ENCODE measurements at regions not wholly inside any gene's neighbourhood (a gene's known extent, or its start where the extent isn't known, plus 50 kb on each side); places are given as distances from the start of the nearest gene placed in this dataset.

- TF ChIP-seq, protein P1, sequence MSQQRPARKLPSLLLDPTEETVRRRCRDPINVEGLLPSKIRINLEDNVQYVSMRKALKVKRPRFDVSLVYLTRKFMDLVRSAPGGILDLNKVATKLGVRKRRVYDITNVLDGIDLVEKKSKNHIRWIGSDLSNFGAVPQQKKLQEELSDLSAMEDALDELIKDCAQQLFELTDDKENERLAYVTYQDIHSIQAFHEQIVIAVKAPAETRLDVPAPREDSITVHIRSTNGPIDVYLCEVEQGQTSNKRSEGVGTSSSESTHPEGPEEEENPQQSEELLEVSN (IDR thresholded peaks at IDR 0.05): no peak
- TF ChIP-seq SP4 (IDR thresholded peaks at IDR 0.05; ENCODE audit: low read length) (no peak), SIRT6 (IDR thresholded peaks at IDR 0.05; ENCODE audit: low read length) (no peak), SIX5 (IDR thresholded peaks at IDR 0.05; ENCODE audit: low read depth, low read length) (no peak), ATF3 (IDR thresholded peaks at IDR 0.05; ENCODE audit: insufficient read depth, low read depth, low read length) (no peak), BRCA1 (IDR thresholded peaks at IDR 0.05; ENCODE audit: low read depth, low read length) (no peak), CEBPB (IDR thresholded peaks at IDR 0.05; ENCODE audit: low read depth, low read length) (no peak), KDM5A (IDR thresholded peaks at IDR 0.05; ENCODE audit: low read length) (no peak), SP1 (IDR thresholded peaks at IDR 0.05; ENCODE audit: low read depth, low read length) (no peak), CBX8 (IDR thresholded peaks at IDR 0.05; ENCODE audit: borderline replicate concordance, low read depth, low read length) (no peak), HDAC6 (IDR thresholded peaks at IDR 0.05; ENCODE audit: low read depth, low read length) (no peak), GABPA (IDR thresholded peaks at IDR 0.05; ENCODE audit: borderline replicate concordance, insufficient read depth, low read length) (no peak), CBX5 (IDR thresholded peaks at IDR 0.05; ENCODE audit: low read depth, low read length) (no peak), EGR1 (IDR thresholded peaks at IDR 0.05; ENCODE audit: borderline replicate concordance, low read depth, low read length) (no peak), SIN3A (conservative IDR thresholded peaks at IDR 0.05 in 1 of 2, IDR thresholded peaks at IDR 0.05 in 1 of 2; ENCODE audit: low read depth in 1 of 2, low read length in 2 of 2) (no peak), KDM4A (IDR thresholded peaks at IDR 0.05; ENCODE audit: low read depth, low read length, severe bottlenecking) (no peak)
- TF ChIP-seq, protein P2, sequence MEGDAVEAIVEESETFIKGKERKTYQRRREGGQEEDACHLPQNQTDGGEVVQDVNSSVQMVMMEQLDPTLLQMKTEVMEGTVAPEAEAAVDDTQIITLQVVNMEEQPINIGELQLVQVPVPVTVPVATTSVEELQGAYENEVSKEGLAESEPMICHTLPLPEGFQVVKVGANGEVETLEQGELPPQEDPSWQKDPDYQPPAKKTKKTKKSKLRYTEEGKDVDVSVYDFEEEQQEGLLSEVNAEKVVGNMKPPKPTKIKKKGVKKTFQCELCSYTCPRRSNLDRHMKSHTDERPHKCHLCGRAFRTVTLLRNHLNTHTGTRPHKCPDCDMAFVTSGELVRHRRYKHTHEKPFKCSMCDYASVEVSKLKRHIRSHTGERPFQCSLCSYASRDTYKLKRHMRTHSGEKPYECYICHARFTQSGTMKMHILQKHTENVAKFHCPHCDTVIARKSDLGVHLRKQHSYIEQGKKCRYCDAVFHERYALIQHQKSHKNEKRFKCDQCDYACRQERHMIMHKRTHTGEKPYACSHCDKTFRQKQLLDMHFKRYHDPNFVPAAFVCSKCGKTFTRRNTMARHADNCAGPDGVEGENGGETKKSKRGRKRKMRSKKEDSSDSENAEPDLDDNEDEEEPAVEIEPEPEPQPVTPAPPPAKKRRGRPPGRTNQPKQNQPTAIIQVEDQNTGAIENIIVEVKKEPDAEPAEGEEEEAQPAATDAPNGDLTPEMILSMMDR (IDR thresholded peaks at IDR 0.05; ENCODE audit: control extremely low read depth in 1 of 3, insufficient read depth in 1 of 3, low read depth in 1 of 3, low read length in 3 of 3): no peak
- TF ChIP-seq, protein P3, sequence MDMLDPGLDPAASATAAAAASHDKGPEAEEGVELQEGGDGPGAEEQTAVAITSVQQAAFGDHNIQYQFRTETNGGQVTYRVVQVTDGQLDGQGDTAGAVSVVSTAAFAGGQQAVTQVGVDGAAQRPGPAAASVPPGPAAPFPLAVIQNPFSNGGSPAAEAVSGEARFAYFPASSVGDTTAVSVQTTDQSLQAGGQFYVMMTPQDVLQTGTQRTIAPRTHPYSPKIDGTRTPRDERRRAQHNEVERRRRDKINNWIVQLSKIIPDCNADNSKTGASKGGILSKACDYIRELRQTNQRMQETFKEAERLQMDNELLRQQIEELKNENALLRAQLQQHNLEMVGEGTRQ (IDR thresholded peaks at IDR 0.05; ENCODE audit: low read length): no peak
These were observed 109.6 kb upstream of the BMP2 start (continued) for GRCh38 chr20:6657904-6658303.
